SK-N-SH treated with all-trans-retinoic acid at 6 μM for 48 hours (cell line): ENCODE measurements at regions not wholly inside any gene's neighbourhood (a gene's known extent, or its start where the extent isn't known, plus 50 kb on each side); places are given as distances from the start of the nearest gene placed in this dataset.

Experiments
- ATAC-seq: fragments of 200-7000 bp; cut with Tn5 transposase; 3 replicates; pipeline ENCODE4 v1.9.1; 2020; ENCODE audit warnings: mild to moderate bottlenecking, moderate library complexity
- ARNTL ChIP-seq: fragments of 450-650 bp; formaldehyde crosslinking; IDR thresholded peaks from 2 replicates; pipeline ENCODE4 v1.5.0; 2020; ENCODE audit warnings: low read depth, mild to moderate bottlenecking, moderate library complexity, borderline replicate concordance
- CREB5 ChIP-seq: fragments of 250-450 bp; sonication (Bioruptor Pico); IDR thresholded peaks from 2 replicates; pipeline ENCODE4 v1.5.1; 2020; ENCODE audit warnings: low read depth, mild to moderate bottlenecking, moderate library complexity
- CSDC2 ChIP-seq: fragments of 250-450 bp; sonication (Bioruptor Pico); IDR thresholded peaks from 2 replicates; pipeline ENCODE4 v1.5.0; 2020; ENCODE audit warnings: mild to moderate bottlenecking, moderate library complexity
- GLIS3 ChIP-seq: fragments of 250-450 bp; sonication (Bioruptor Pico); IDR thresholded peaks from 2 replicates; pipeline ENCODE4 v1.5.0; 2020; ENCODE audit warnings: mild to moderate bottlenecking, moderate library complexity
- OSR1 ChIP-seq: fragments of 250-450 bp; sonication (Bioruptor Pico); IDR thresholded peaks from 2 replicates; pipeline ENCODE4 v1.8.0; 2022; ENCODE audit warnings: moderate library complexity, mild to moderate bottlenecking, inconsistent platforms
- PPARA ChIP-seq: fragments of 250-450 bp; sonication (Bioruptor Pico); IDR thresholded peaks from 2 replicates; pipeline ENCODE4 v1.5.0; 2020; ENCODE audit warnings: mild to moderate bottlenecking, borderline replicate concordance
- RARB ChIP-seq: fragments of 250-450 bp; sonication (Bioruptor Pico); IDR thresholded peaks from 2 replicates; pipeline ENCODE4 v1.8.0; 2021; ENCODE audit warnings: mild to moderate bottlenecking, moderate library complexity
- SNAI2 ChIP-seq: fragments of 250-450 bp; sonication (Bioruptor Pico); IDR thresholded peaks from 2 replicates; pipeline ENCODE4 v1.5.0; 2020; ENCODE audit warnings: mild to moderate bottlenecking, moderate library complexity
- ZFP3 ChIP-seq: fragments of 250-450 bp; sonication (Bioruptor Pico); IDR thresholded peaks from 2 replicates; pipeline ENCODE4 v1.5.0; 2020; ENCODE audit warnings: mild to moderate bottlenecking, moderate library complexity
- ZNF565 ChIP-seq: fragments of 450-650 bp; formaldehyde crosslinking; conservative IDR thresholded peaks from 2 replicates; pipeline ENCODE4 v1.5.0; 2020; ENCODE audit warnings: low read depth, mild to moderate bottlenecking, moderate library complexity
- ZNF70 ChIP-seq: fragments of 450-650 bp; formaldehyde crosslinking; IDR thresholded peaks from 2 replicates; pipeline ENCODE4 v1.5.0; 2020; ENCODE audit warnings: mild to moderate bottlenecking, moderate library complexity

DNA sequence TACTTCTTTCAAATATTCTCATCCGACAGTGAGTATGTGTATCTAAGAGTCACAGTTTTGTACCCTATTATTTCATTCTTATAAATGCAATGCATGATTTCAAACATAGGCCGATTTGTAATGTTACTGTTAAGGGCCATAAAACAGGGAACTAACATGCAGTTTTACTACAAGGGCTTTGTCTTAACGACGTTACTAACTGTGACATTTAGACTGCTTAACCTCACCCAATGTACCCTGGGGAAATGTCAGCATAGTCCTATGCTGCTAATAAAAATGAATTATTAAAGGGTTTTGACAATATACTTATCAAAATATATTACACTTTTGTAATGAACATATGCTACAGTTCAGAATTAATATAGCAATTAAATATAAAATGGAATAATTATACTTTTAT is 74.8 kb upstream of the CPXCR1 start:
- no peak for ATAC-seq
- TF ChIP-seq ARNTL (no peak), ZNF565 (CRISPR knock-in tag) (no peak), GLIS3 (CRISPR knock-in tag) (no peak), OSR1 (CRISPR knock-in tag) (no peak), SNAI2 (CRISPR knock-in tag) (no peak), ZNF70 (no peak), PPARA (no peak), ZFP3 (no peak), RARB (no peak), CSDC2 (CRISPR knock-in tag) (no peak), CREB5 (CRISPR knock-in tag) (no peak)
